SK-N-SH (cell line): ENCODE measurements at regions not wholly inside any gene's neighbourhood (a gene's known extent, or its start where the extent isn't known, plus 50 kb on each side); places are given as distances from the start of the nearest gene placed in this dataset.

Source experiments
- CTCF ChIP-seq: fragments of 200-600 bp; sonication (generic); IDR thresholded peaks from 2 replicates; pipeline ENCODE4 v1.6.1; 2017; ENCODE audit warnings: antibody characterized with exemption, mild to moderate bottlenecking, moderate library complexity
- EP300 ChIP-seq, 2 experiments: IDR thresholded peaks; 2 replicates each; pipeline versions ENCODE4 v1.4.0 to v1.6.1; 2012; ENCODE audit warnings: borderline replicate concordance in 1 of 2, low read depth in 1 of 2, low read length in 1 of 2
- GABPA ChIP-seq: IDR thresholded peaks from 2 replicates; pipeline ENCODE4 v1.4.0; 2012; ENCODE audit warnings: low read depth, mild to moderate bottlenecking
- GATA2 ChIP-seq: sonication (generic); formaldehyde crosslinking; IDR thresholded peaks from 2 replicates; pipeline ENCODE4 v1.5.0; 2020; ENCODE audit warnings: mild to moderate bottlenecking, missing genetic modification reagents
- POLR2AphosphoS5 ChIP-seq: IDR thresholded peaks from 2 replicates; pipeline ENCODE4 v1.6.1; 2012; ENCODE audit warnings: low read depth, low read length
- RFX5 ChIP-seq: IDR thresholded peaks from 2 replicates; pipeline ENCODE4 v1.6.1; 2012; ENCODE audit warnings: mild to moderate bottlenecking, improper control_type of control experiment, low read length
- YY1 ChIP-seq: IDR thresholded peaks from 2 replicates; pipeline ENCODE4 v1.4.0; 2012; ENCODE audit warnings: low read depth, mild to moderate bottlenecking

GRCh38 chrX:45718676-45719075, 518.0 kb upstream of the DIPK2B start:
- TF ChIP-seq CTCF (no peak), YY1 (no peak), POLR2AphosphoS5 (no peak), GABPA (no peak), EP300 (IDR thresholded peaks at IDR 0.05; ENCODE audit: borderline replicate concordance in 1 of 2, low read depth in 1 of 2, low read length in 1 of 2) (no peak), GATA2 (CRISPR knock-in tag) (no peak), RFX5 (no peak)
